H9 (cell line): ENCODE measurements at regions not wholly inside any gene's neighbourhood (a gene's known extent, or its start where the extent isn't known, plus 50 kb on each side); places are given as distances from the start of the nearest gene placed in this dataset.

Source experiments
- DNase-seq: peaks from one replicate; pipeline ENCODE4 v3.0.0-alpha.2; 2017
- H2AFZ ChIP-seq: one replicate; pipeline ENCODE4 v1.6.1; 2013; ENCODE audit warnings: mild to moderate bottlenecking, low read length, control low read depth, moderate library complexity
- H2AK5ac ChIP-seq: 2 replicates; pipeline ENCODE4 v1.6.1; 2013; ENCODE audit warnings: low read length, control low read depth, mixed read lengths; ENCODE audit not compliant: insufficient read length
- H2BK120ac ChIP-seq: one replicate; pipeline ENCODE4 v1.6.1; 2013; ENCODE audit warnings: low read depth, mild to moderate bottlenecking, low read length, control low read depth, inconsistent platforms; ENCODE audit not compliant: poor library complexity, severe bottlenecking
- H2BK12ac ChIP-seq: 2 replicates; pipeline ENCODE4 v1.6.1; 2013; ENCODE audit warnings: low read length, control low read depth, mixed read lengths, low read depth; ENCODE audit not compliant: insufficient read length
- H2BK15ac ChIP-seq: 2 replicates; pipeline ENCODE4 v1.6.1; 2013; ENCODE audit warnings: low read depth, low read length, control low read depth
- H2BK20ac ChIP-seq: one replicate; pipeline ENCODE4 v1.6.1; 2013; ENCODE audit warnings: low read depth, mild to moderate bottlenecking, low read length, control low read depth, inconsistent platforms; ENCODE audit not compliant: poor library complexity, severe bottlenecking
- H2BK5ac ChIP-seq: 2 replicates; pipeline ENCODE4 v1.6.1; 2013; ENCODE audit warnings: low read length, control low read depth, mixed read lengths; ENCODE audit not compliant: insufficient read length
- H3K14ac ChIP-seq: 2 replicates; pipeline ENCODE4 v1.6.1; 2013; ENCODE audit warnings: low read length, control low read depth; ENCODE audit not compliant: insufficient read depth
- H3K18ac ChIP-seq: 2 replicates; pipeline ENCODE4 v1.6.1; 2013; ENCODE audit warnings: low read depth, mild to moderate bottlenecking, mixed read lengths, low read length, control low read depth; ENCODE audit not compliant: insufficient read length
- H3K23ac ChIP-seq: 2 replicates; pipeline ENCODE4 v1.6.1; 2013; ENCODE audit warnings: low read length, control low read depth, mixed read lengths, low read depth; ENCODE audit not compliant: insufficient read length
- H3K23me2 ChIP-seq: 2 replicates; pipeline ENCODE4 v1.6.1; 2013; ENCODE audit warnings: low read depth, mild to moderate bottlenecking, mixed read lengths, low read length, control low read depth; ENCODE audit not compliant: insufficient read length, poor library complexity, severe bottlenecking
- H3K27ac ChIP-seq: 2 replicates; pipeline ENCODE4 v1.5.1; 2013; ENCODE audit warnings: low read length, control low read depth, mixed read lengths, low read depth; ENCODE audit not compliant: insufficient read length
- H3K27me3 ChIP-seq: 2 replicates; pipeline ENCODE4 v1.6.1; 2013; ENCODE audit warnings: low read length, control low read depth, inconsistent platforms; ENCODE audit not compliant: insufficient read depth
- H3K4ac ChIP-seq: 2 replicates; pipeline ENCODE4 v1.6.1; 2013; ENCODE audit warnings: low read depth, mild to moderate bottlenecking, control low read depth, inconsistent platforms, low read length, moderate library complexity
- H3K4me1 ChIP-seq: 2 replicates; pipeline ENCODE4 v1.6.1; 2013; ENCODE audit warnings: low read length, control low read depth, inconsistent platforms; ENCODE audit not compliant: insufficient read depth
- H3K4me2 ChIP-seq: 2 replicates; pipeline ENCODE4 v1.6.1; 2013; ENCODE audit warnings: low read length, control low read depth, mixed read lengths; ENCODE audit not compliant: insufficient read length, insufficient read depth
- H3K56ac ChIP-seq: 2 replicates; pipeline ENCODE4 v1.6.1; 2013; ENCODE audit warnings: low read depth, mild to moderate bottlenecking, mixed read lengths, low read length, control low read depth; ENCODE audit not compliant: insufficient read length
- H3K79me1 ChIP-seq: 2 replicates; pipeline ENCODE4 v1.6.1; 2013; ENCODE audit warnings: low read depth, mild to moderate bottlenecking, moderate library complexity, low read length, control low read depth, inconsistent platforms; ENCODE audit not compliant: insufficient read depth, poor library complexity, severe bottlenecking
- H3K79me2 ChIP-seq: 2 replicates; pipeline ENCODE4 v1.6.1; 2013; ENCODE audit warnings: low read length, control low read depth, inconsistent platforms; ENCODE audit not compliant: insufficient read depth
- H3K9ac ChIP-seq: 2 replicates; pipeline ENCODE4 v1.6.1; 2013; ENCODE audit warnings: low read length, control low read depth, mixed read lengths; ENCODE audit not compliant: insufficient read length; ENCODE audit errors: extremely low read depth
- H3K9me3 ChIP-seq: one replicate; pipeline ENCODE4 v1.6.1; 2013; ENCODE audit warnings: low read depth, low read length, inconsistent platforms; ENCODE audit not compliant: control insufficient read depth
- H3T11ph ChIP-seq: one replicate; pipeline ENCODE4 v1.6.1; 2013; ENCODE audit warnings: mild to moderate bottlenecking, low read length, control low read depth, inconsistent platforms
- H4K20me1 ChIP-seq: one replicate; pipeline ENCODE4 v1.6.1; 2013; ENCODE audit not compliant: control insufficient read depth, insufficient read length, insufficient read depth
- H4K5ac ChIP-seq: 2 replicates; pipeline ENCODE4 v1.6.1; 2013; ENCODE audit warnings: low read depth, mild to moderate bottlenecking, mixed read lengths, low read length, control low read depth; ENCODE audit not compliant: insufficient read length
- H4K8ac ChIP-seq: replicated peaks from 2 replicates; pipeline ENCODE4 v1.6.1; 2013; ENCODE audit warnings: low read length, control low read depth, mixed read lengths, low read depth; ENCODE audit not compliant: insufficient read length
- H4K91ac ChIP-seq: 2 replicates; pipeline ENCODE4 v1.6.1; 2013; ENCODE audit warnings: low read depth, mild to moderate bottlenecking, moderate library complexity, mixed read lengths, low read length, control low read depth; ENCODE audit not compliant: insufficient read length
- H3K27ac Mint-ChIP-seq, 3 experiments: 2 replicates in 2 of 3; 3 replicates in 1 of 3; pipeline ENCODE4 v1.8.0; 2020 to 2021; ENCODE audit warnings: mixed read lengths in 3 of 3, mild to moderate bottlenecking in 1 of 3, moderate library complexity in 1 of 3
- H3K27me3 Mint-ChIP-seq: 2 replicates; pipeline ENCODE4 v1.8.0; 2021; ENCODE audit warnings: low read depth, mild to moderate bottlenecking, moderate library complexity, mixed read lengths
- H3K36me3 Mint-ChIP-seq, 3 experiments: 2 replicates in 2 of 3; 3 replicates in 1 of 3; pipeline ENCODE4 v1.8.0; 2020 to 2021; ENCODE audit warnings: low read depth in 3 of 3, mixed read lengths in 3 of 3; ENCODE audit not compliant: insufficient read depth in 1 of 3
- H3K4me1 Mint-ChIP-seq, 2 experiments: 2 replicates each; pipeline ENCODE4 v1.8.0; 2020; ENCODE audit warnings: mixed read lengths in 2 of 2
- H3K4me3 Mint-ChIP-seq, 2 experiments: 2 replicates in 1 of 2; 3 replicates in 1 of 2; pipeline ENCODE4 v1.8.0; 2020 to 2021; ENCODE audit warnings: mild to moderate bottlenecking in 2 of 2, mixed read lengths in 2 of 2, moderate library complexity in 1 of 2
- H3K9me3 Mint-ChIP-seq, 2 experiments: 2 replicates in 1 of 2; 3 replicates in 1 of 2; pipeline ENCODE4 v1.8.0; 2020; ENCODE audit warnings: mild to moderate bottlenecking in 2 of 2, mixed read lengths in 2 of 2, moderate library complexity in 1 of 2
- WGBS: extraction: QIAGEN DNeasy Blood & Tissue Kit; methylation state at CpG from one replicate; pipeline ENCODE4 v1.1.7; 2013; ENCODE audit warnings: missing lambda C conversion rate, low lambda C conversion rate, mixed read lengths; ENCODE audit not compliant: insufficient read length; ENCODE audit errors: extremely low coverage; 5-methylcytosine and 5-hydroxymethylcytosine counted together
- TF ChIP-seq, protein P1 (sequence below): fragments of 200-600 bp; sonication (generic); conservative IDR thresholded peaks from 3 replicates; pipeline ENCODE4 v1.8.0; 2021; ENCODE audit warnings: antibody characterized with exemption, mild to moderate bottlenecking

DNA sequence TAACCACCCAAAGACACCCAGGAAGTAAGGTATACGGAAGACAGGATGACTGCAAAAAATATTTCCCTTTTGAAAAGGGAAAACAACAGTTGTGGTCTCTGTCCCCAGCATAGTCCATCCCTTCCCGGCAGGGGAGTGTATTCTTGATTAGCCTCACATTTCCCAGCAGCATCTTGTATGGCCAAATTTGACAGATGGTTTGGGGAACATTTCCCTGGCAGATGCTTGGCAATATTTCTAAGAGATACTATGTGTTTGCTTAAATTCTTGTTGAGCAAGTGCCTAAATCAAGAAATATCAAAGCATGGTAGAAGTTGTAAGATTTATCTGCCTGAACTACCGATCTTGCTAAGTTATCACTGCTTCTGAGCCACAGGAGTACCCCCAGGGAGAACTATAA is 56.9 kb upstream of the TPK1 start:
- Histone ChIP-seq H3K4me2 (no peak overlapping the region), H2BK15ac (no peak overlapping the region), H3K4ac (no peak overlapping the region), H4K91ac (no peak overlapping the region), H2BK20ac (no peak overlapping the region), H3K18ac (no peak overlapping the region), H3T11ph (no peak overlapping the region), H4K5ac (no peak overlapping the region), H2BK5ac (no peak overlapping the region), H3K56ac (no peak overlapping the region), H3K9me3 (no peaks in the 10 kb centered on the region), H3K27me3 (no peaks in the 10 kb centered on the region), H3K4me1 (no peaks in the 10 kb centered on the region), H3K23ac (no peak overlapping the region), H2BK120ac (no peak overlapping the region), H2BK12ac (no peak overlapping the region), H3K27ac (no peak overlapping the region), H4K8ac (no peak overlapping the region), H2AK5ac (no peak overlapping the region), H4K20me1 (no peaks in the 10 kb centered on the region), H3K23me2 (no peaks in the 10 kb centered on the region), H2AFZ (no peak overlapping the region), H3K14ac (no peak overlapping the region), H3K79me2 (no peaks in the 10 kb centered on the region), H3K9ac (no peak overlapping the region), H3K79me1 (no peaks in the 10 kb centered on the region)
- WGBS: no CpG with 5 or more reads among the region's 3 CpGs
- no peak for DNase-seq
- Mint-ChIP-seq H3K4me3 (no peak overlapping the region), H3K27ac (no peak overlapping the region), H3K4me1 (no peaks in the 10 kb centered on the region), H3K36me3 (no peaks in the 10 kb centered on the region; a peak in 1 of 7 replicates), H3K9me3 (no peaks in the 10 kb centered on the region; a peak in 1 of 5 replicates), H3K27me3 (no peaks in the 10 kb centered on the region)
- TF ChIP-seq, protein P1, sequence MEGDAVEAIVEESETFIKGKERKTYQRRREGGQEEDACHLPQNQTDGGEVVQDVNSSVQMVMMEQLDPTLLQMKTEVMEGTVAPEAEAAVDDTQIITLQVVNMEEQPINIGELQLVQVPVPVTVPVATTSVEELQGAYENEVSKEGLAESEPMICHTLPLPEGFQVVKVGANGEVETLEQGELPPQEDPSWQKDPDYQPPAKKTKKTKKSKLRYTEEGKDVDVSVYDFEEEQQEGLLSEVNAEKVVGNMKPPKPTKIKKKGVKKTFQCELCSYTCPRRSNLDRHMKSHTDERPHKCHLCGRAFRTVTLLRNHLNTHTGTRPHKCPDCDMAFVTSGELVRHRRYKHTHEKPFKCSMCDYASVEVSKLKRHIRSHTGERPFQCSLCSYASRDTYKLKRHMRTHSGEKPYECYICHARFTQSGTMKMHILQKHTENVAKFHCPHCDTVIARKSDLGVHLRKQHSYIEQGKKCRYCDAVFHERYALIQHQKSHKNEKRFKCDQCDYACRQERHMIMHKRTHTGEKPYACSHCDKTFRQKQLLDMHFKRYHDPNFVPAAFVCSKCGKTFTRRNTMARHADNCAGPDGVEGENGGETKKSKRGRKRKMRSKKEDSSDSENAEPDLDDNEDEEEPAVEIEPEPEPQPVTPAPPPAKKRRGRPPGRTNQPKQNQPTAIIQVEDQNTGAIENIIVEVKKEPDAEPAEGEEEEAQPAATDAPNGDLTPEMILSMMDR: no peak
